ENCODE measurements at regions not wholly inside any gene's neighbourhood (a gene's known extent, or its start where the extent isn't known, plus 50 kb on each side); places are given as distances from the start of the nearest gene placed in this dataset.
"Not testable (repeated sequence)": the region's sequence is repeated elsewhere in the genome, so short reads cannot be mapped to it uniquely, and the experiment has no call there.

GRCh38 chr11:3514635-3515424 is 127.0 kb downstream of the ART5 start:
- no CpG with 5 or more reads among the region's 15 CpGs for WGBS, 2 donors (ENCODE audit: extremely low coverage in 2 of 2, insufficient read length in 2 of 2, insufficient replicate concordance in 1 of 2)
- not testable (repeated sequence) for H2BK15ac ChIP-seq (ENCODE audit: low read length); H3K36me3 ChIP-seq (replicated peaks in 1 of 2; ENCODE audit: control insufficient read depth in 2 of 2, insufficient read depth in 2 of 2, low read length in 2 of 2); H3K23ac ChIP-seq (ENCODE audit: low read depth, low read length, poor library complexity); DNase-seq (ENCODE audit: low spot score); H2BK120ac ChIP-seq (ENCODE audit: low read depth, low read length); H4K91ac ChIP-seq (ENCODE audit: low read depth, low read length, poor library complexity); H3K27me3 ChIP-seq (ENCODE audit: control insufficient read depth in 3 of 3, insufficient read depth in 3 of 3, low read depth in 1 of 3, low read length in 3 of 3); H3K4ac ChIP-seq (ENCODE audit: low read length); H3K27ac ChIP-seq (replicated peaks; ENCODE audit: low read length); H4K8ac ChIP-seq (ENCODE audit: low read depth, low read length); H2BK5ac ChIP-seq (ENCODE audit: low read length); H2BK12ac ChIP-seq (ENCODE audit: low read length); H3K4me1 ChIP-seq (ENCODE audit: control insufficient read depth in 2 of 2, insufficient read depth in 1 of 2, low read depth in 1 of 2, low read length in 2 of 2); H3K14ac ChIP-seq (ENCODE audit: low read length); H3K9ac ChIP-seq (ENCODE audit: low read depth, low read length, poor library complexity); H3K79me1 ChIP-seq (ENCODE audit: low read depth, low read length); H3K9me3 ChIP-seq (replicated peaks in 1 of 2; ENCODE audit: control insufficient read depth in 2 of 2, insufficient read depth in 1 of 2, low read depth in 1 of 2, low read length in 2 of 2); H3K18ac ChIP-seq (ENCODE audit: low read length); H2AFZ ChIP-seq (ENCODE audit: low read length); H3K4me2 ChIP-seq (ENCODE audit: insufficient read depth, low read length, poor library complexity, severe bottlenecking); H3K4me3 ChIP-seq (ENCODE audit: low read length in 2 of 2); H2AK5ac ChIP-seq (ENCODE audit: low read depth, low read length)

DNA sequence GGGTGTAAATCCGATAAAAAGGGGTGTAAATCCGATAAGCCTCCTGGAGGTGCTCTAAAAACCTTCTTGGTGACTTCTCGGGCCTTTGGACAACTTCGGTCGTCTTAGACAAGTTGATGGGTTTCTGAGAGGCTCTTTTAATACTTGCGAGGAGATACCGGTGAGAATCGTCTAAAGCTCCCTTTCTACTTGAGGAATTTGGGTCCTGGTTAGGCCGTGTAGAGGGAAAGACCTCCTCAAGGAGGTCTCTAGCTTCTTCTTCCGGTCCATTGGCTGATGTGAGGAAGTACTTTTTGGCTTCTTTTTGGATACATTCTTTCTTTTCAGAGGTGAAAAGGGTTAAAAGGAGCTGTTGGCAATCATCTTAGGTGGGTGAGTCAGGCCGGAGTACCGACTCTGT is 128.5 kb downstream of the ART5 start:
- H2AFZ ChIP-seq (ENCODE audit: low read length); H2BK15ac ChIP-seq (ENCODE audit: low read length); H3K36me3 ChIP-seq (replicated peaks in 1 of 2; ENCODE audit: control insufficient read depth in 2 of 2, insufficient read depth in 2 of 2, low read length in 2 of 2); H3K4me3 ChIP-seq (ENCODE audit: low read length in 2 of 2); H3K79me1 ChIP-seq (ENCODE audit: low read depth, low read length); H3K9me3 ChIP-seq (replicated peaks in 1 of 2; ENCODE audit: control insufficient read depth in 2 of 2, insufficient read depth in 1 of 2, low read depth in 1 of 2, low read length in 2 of 2); H4K91ac ChIP-seq (ENCODE audit: low read depth, low read length, poor library complexity); H2BK5ac ChIP-seq (ENCODE audit: low read length); H2BK120ac ChIP-seq (ENCODE audit: low read depth, low read length); H3K4ac ChIP-seq (ENCODE audit: low read length); H3K27ac ChIP-seq (replicated peaks; ENCODE audit: low read length); H2AK5ac ChIP-seq (ENCODE audit: low read depth, low read length); H3K27me3 ChIP-seq (ENCODE audit: control insufficient read depth in 3 of 3, insufficient read depth in 3 of 3, low read depth in 1 of 3, low read length in 3 of 3); H3K4me2 ChIP-seq (ENCODE audit: insufficient read depth, low read length, poor library complexity, severe bottlenecking); H4K8ac ChIP-seq (ENCODE audit: low read depth, low read length); H3K18ac ChIP-seq (ENCODE audit: low read length); H3K23ac ChIP-seq (ENCODE audit: low read depth, low read length, poor library complexity); H3K4me1 ChIP-seq (ENCODE audit: control insufficient read depth in 2 of 2, insufficient read depth in 1 of 2, low read depth in 1 of 2, low read length in 2 of 2); DNase-seq (ENCODE audit: low spot score); H2BK12ac ChIP-seq (ENCODE audit: low read length); H3K9ac ChIP-seq (ENCODE audit: low read depth, low read length, poor library complexity); H3K14ac ChIP-seq (ENCODE audit: low read length): not testable (repeated sequence)
- WGBS, 2 donors (ENCODE audit: extremely low coverage in 2 of 2, insufficient read length in 2 of 2, insufficient replicate concordance in 1 of 2): no CpG with 5 or more reads among the region's 12 CpGs

- no CpG with 5 or more reads among the region's 6 CpGs for WGBS, 2 donors (ENCODE audit: extremely low coverage in 2 of 2, insufficient read length in 2 of 2, insufficient replicate concordance in 1 of 2)
- not testable (repeated sequence) for H3K27ac ChIP-seq (replicated peaks; ENCODE audit: low read length); DNase-seq (ENCODE audit: low spot score)
Measured at GRCh38 chr11:3512751-3513150, 129.0 kb downstream of the ART5 start.

DNA sequence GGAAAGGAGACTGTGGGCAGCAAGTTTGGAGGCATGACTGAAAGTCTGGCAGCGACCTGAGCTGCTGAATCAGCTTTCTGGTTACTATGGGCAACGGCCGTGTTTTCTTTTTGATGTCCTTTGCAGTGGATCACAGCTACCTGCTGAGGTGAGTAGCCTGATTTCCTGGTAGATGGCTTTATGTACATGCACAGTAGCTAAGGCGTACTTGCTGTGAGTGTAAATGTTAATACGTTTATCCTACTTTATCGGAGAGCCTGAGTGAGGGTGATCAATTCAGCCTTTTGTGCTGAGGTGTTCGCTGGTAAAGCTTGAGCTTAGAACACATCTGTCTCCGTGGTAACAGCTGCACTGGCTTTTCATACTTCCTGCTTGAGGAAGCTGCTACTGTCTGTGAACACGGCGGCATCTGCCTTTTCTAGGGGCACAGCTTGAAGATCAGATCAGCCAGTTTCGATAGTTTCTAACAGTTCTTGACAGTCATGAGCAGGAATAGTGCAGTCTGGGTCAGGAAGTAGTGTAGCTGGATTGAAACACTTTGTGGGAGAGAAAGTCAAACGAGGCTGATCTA is 129.6 kb downstream of the ART5 start:
- not testable (repeated sequence) for H3K79me1 ChIP-seq (ENCODE audit: low read depth, low read length); H2AK5ac ChIP-seq (ENCODE audit: low read depth, low read length); H3K4me2 ChIP-seq (ENCODE audit: insufficient read depth, low read length, poor library complexity, severe bottlenecking); H3K4ac ChIP-seq (ENCODE audit: low read length); H3K4me1 ChIP-seq (ENCODE audit: control insufficient read depth in 2 of 2, insufficient read depth in 1 of 2, low read depth in 1 of 2, low read length in 2 of 2); DNase-seq (ENCODE audit: low spot score); H3K14ac ChIP-seq (ENCODE audit: low read length); H2BK5ac ChIP-seq (ENCODE audit: low read length); H4K8ac ChIP-seq (ENCODE audit: low read depth, low read length); H2BK120ac ChIP-seq (ENCODE audit: low read depth, low read length); H3K23ac ChIP-seq (ENCODE audit: low read depth, low read length, poor library complexity); H4K91ac ChIP-seq (ENCODE audit: low read depth, low read length, poor library complexity); H3K9me3 ChIP-seq (replicated peaks in 1 of 2; ENCODE audit: control insufficient read depth in 2 of 2, insufficient read depth in 1 of 2, low read depth in 1 of 2, low read length in 2 of 2); H3K9ac ChIP-seq (ENCODE audit: low read depth, low read length, poor library complexity); H2BK12ac ChIP-seq (ENCODE audit: low read length); H3K18ac ChIP-seq (ENCODE audit: low read length); H3K27me3 ChIP-seq (ENCODE audit: control insufficient read depth in 3 of 3, insufficient read depth in 3 of 3, low read depth in 1 of 3, low read length in 3 of 3); H2AFZ ChIP-seq (ENCODE audit: low read length); H2BK15ac ChIP-seq (ENCODE audit: low read length); H3K27ac ChIP-seq (replicated peaks; ENCODE audit: low read length); H3K36me3 ChIP-seq (replicated peaks in 1 of 2; ENCODE audit: control insufficient read depth in 2 of 2, insufficient read depth in 2 of 2, low read length in 2 of 2); H3K4me3 ChIP-seq (ENCODE audit: low read length in 2 of 2)
- no CpG with 5 or more reads among the region's 12 CpGs for WGBS, 2 donors (ENCODE audit: extremely low coverage in 2 of 2, insufficient read length in 2 of 2, insufficient replicate concordance in 1 of 2)

More at GRCh38 chr11:3512751-3513150, 129.0 kb downstream of the ART5 start:
- not testable (repeated sequence) for H2AK5ac ChIP-seq (ENCODE audit: low read depth, low read length); H3K14ac ChIP-seq (ENCODE audit: low read length); H3K4ac ChIP-seq (ENCODE audit: low read length); H2BK12ac ChIP-seq (ENCODE audit: low read length); H3K18ac ChIP-seq (ENCODE audit: low read length); H4K91ac ChIP-seq (ENCODE audit: low read depth, low read length, poor library complexity); H2AFZ ChIP-seq (ENCODE audit: low read length); H3K9me3 ChIP-seq (replicated peaks in 1 of 2; ENCODE audit: control insufficient read depth in 2 of 2, insufficient read depth in 1 of 2, low read depth in 1 of 2, low read length in 2 of 2); H3K23ac ChIP-seq (ENCODE audit: low read depth, low read length, poor library complexity); H3K79me1 ChIP-seq (ENCODE audit: low read depth, low read length); H2BK5ac ChIP-seq (ENCODE audit: low read length); H2BK15ac ChIP-seq (ENCODE audit: low read length); H3K4me2 ChIP-seq (ENCODE audit: insufficient read depth, low read length, poor library complexity, severe bottlenecking); H3K36me3 ChIP-seq (replicated peaks in 1 of 2; ENCODE audit: control insufficient read depth in 2 of 2, insufficient read depth in 2 of 2, low read length in 2 of 2); H3K4me1 ChIP-seq (ENCODE audit: control insufficient read depth in 2 of 2, insufficient read depth in 1 of 2, low read depth in 1 of 2, low read length in 2 of 2); H3K4me3 ChIP-seq (ENCODE audit: low read length in 2 of 2); H4K8ac ChIP-seq (ENCODE audit: low read depth, low read length); H3K9ac ChIP-seq (ENCODE audit: low read depth, low read length, poor library complexity); H2BK120ac ChIP-seq (ENCODE audit: low read depth, low read length); H3K27me3 ChIP-seq (ENCODE audit: control insufficient read depth in 3 of 3, insufficient read depth in 3 of 3, low read depth in 1 of 3, low read length in 3 of 3)

All from neuronal stem cell (in vitro differentiated cells).